DMS79 (cell line): ENCODE measurements at regions not wholly inside any gene's neighbourhood (a gene's known extent, or its start where the extent isn't known, plus 50 kb on each side); places are given as distances from the start of the nearest gene placed in this dataset.
A peak's percentile ranks its signal among the peaks of the same experiment; 100 is the strongest.
"Not testable (repeated sequence)": the region's sequence is repeated elsewhere in the genome, so short reads cannot be mapped to it uniquely, and the experiment has no call there.

ENCODE experiments used
- DNase-seq: peaks from one replicate; lab custom pipeline; 2025; lab: John Stamatoyannopoulos, UW

GRCh38 chr7:136116186-136116585 is 139.0 kb upstream of the MTPN start:
- DNase-seq: no peak

- DNase-seq: no peak
These were observed 138.0 kb upstream of the MTPN start for GRCh38 chr7:136114966-136115762.

DNA sequence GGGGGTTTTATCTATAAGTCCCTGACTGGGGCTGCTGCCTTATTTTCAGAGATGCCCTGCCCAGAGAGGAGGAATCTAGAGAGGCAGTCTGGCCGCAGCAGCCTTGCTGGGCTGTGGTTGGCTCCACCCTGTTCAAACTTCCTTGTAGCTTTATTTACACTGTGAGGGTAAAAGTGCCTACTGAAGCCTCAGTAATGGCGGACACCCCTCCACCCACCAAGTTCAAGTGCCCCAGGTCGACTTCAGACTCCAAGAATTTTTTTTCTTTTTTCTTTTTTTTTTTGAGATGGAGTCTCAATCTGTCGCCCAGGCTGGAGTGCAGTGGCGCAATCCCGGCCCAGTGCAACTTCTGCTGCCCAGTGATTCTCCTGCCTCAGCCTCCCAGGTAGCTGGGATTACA is 137.3 kb upstream of the MTPN start:
- not testable (repeated sequence) for DNase-seq

GRCh38 chr7:136109037-136109436 is 131.9 kb upstream of the MTPN start:
- not testable (repeated sequence) for DNase-seq

DNA sequence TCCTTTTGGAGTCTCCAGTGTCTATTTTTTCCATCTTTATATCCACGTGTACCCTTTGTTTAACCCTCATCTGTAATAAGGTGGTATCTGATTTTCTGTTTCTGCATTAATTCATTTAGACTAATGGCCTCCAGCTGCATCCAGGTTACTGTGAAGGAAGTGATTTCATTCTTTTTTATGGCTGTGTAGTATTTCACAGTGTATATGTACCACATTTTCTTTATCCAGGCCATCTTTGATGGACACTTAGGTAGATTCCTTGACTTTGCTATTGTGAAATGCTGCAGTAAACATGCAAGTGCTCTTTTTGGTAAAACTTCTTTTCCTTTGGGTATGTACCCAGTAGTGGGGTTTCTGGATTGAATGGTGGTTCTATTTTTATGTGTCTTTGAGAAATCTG is 128.0 kb upstream of the MTPN start:
- DNase-seq: no peak

DNA sequence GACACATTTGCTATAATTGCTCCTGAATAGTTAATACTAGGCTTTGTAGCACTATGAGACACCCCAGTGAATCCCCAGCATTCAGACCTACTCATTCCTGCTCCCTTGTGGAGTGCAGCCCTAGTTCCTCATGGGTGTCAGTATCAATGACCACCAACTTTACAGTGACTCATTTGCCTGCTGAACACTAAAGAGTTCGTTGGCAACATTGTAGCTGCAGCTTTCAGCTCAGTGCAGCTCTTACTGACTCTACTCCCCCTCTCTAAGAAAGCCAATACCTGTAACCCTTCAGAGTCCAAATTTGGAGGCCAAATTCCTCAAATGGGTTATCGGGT is 127.1 kb upstream of the MTPN start:
- DNase-seq: no peak

DNA sequence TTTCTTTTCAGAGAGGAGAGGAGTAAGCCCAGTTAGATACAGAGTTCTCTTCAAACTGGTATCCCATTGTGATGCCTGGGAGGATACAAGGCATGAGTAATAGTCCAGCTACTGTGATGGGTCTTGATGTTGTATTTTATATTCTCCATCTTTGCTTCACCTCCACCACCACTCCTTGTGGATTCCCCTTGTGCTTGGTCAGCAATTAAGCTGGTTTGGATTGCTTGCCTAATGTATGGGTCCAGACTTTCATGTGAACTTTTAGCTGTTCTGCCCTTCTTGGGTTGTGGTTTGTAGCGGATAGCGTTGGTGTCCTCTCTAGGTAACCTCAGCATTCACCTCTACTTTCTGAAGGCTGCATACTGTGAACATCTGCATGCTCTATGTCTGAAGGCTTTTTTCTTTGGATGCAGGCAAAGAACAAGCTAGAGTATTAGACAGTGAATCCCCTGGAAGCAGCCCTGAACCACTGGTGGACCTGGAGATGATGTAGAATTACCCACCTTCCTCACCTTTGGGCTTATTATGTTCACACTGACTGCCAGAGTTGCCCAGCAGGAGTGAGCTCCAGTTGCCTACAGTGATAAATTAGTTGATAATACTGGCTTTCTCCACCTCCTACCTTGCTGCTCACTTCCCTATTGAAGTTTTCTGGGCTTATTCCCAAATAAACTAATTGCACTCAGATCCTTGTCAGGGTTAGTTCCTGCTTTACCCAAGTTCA is 126.5 kb upstream of the MTPN start:
- DNase-seq: no peak

DNA sequence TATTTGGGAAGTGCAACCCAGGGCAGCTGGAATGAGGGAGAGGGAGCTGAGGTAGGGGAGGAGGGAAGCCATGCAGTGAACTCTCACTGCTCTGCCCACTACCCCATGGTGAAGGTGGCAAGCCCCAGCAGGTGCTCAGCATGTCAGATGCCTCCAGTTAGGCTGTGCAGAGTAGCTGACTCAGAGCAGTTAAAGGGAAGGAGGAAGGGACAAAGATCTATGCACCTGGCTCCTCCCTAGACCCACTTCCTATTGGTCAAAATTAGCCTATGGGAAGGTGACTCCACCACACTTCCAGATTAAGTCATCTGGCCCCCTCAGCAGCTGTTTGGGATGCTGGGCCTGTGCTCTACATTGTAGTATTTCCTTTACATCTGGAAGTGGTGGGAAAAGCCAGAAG is 125.7 kb upstream of the MTPN start:
- no peak for DNase-seq

DNA sequence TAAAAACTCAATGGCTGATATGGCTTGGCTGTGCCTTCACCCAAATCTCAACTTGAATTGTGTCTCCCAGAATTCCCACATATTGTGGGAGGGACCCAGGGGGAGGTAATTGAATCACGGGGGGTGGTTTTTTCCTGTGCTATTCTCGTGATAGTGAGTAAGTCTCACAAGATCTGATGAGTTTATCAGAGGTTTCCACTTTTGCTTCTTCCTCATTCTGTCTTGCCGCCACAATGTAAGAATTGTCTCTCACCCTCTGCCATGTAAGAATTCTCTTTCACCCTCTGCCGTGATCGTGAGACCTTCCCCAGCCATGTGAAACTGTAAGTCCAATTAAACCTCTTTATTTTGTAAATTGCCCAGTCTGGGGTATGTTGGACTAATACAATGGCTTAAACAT is 115.6 kb upstream of the MTPN start:
- DNase-seq: not testable (repeated sequence)

GRCh38 chr7:136087881-136088280 is 110.7 kb upstream of the MTPN start:
- DNase-seq: no peak

DNA sequence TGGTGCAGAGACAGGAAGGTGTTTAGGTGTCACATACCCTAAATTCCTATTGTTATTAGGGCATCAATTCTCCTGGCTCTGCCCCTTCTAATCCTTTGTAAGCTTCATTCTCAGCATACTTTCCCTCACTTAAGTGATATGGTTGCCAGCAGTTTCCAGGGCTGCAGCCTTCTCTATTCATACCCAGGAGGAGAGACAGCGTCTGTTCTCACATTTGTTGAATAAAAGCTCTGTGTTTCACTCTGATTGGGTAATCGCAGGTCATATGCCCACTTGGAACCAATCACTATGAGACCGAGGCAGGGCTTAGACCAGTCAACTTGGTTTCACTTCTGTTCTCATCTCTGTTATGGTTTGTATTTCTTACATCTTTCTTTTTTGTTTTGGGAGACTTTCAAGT is 109.6 kb upstream of the MTPN start:
- no peak for DNase-seq

- DNase-seq: no peak
These were observed 102.8 kb upstream of the MTPN start for GRCh38 chr7:136079934-136080333.

GRCh38 chr7:136079478-136079892 is 102.3 kb upstream of the MTPN start:
- DNase-seq: no peak

DNA sequence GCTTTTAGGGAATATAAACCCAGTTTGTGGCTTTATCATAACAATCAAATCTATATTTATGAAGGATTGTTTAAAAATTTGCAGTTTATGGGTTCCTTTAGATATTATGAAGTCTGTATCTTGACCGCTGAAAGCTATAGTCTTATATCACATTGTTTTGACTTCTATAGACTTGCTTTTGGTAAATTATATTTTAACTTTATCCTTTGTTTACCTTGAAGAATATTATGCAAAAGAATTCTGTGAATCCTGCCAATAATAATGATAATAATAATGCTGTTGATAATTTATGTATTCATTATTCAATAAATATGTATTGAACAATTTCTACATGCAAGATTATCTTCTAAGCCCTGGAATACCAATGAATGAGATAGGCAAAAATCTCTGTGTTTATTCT is 101.9 kb upstream of the MTPN start:
- no peak for DNase-seq

GRCh38 chr7:136078630-136079029 is 101.5 kb upstream of the MTPN start:
- DNase-seq: no peak

GRCh38 chr7:136076954-136077353 is 99.8 kb upstream of the MTPN start:
- no peak for DNase-seq

DNA sequence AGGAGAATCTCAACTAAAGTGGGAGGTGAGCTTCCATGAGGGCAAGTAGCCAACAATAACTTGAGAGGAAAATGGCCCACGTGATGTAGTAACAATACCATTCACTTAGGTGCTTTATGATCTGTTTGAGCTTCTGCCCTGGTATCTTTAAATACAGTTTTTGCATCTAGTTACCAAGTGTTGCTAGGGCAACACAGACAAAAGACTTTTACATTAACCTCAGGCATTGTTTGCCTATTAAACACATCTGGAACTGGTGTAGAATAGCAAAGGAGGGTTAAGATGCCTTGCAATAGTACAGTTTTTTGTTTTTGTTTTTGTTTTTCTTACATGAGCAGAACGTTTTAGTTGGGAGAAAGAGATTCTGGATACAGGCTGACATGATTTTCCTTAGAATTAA is 97.7 kb upstream of the MTPN start:
- DNase-seq: peak; percentile 38

DNA sequence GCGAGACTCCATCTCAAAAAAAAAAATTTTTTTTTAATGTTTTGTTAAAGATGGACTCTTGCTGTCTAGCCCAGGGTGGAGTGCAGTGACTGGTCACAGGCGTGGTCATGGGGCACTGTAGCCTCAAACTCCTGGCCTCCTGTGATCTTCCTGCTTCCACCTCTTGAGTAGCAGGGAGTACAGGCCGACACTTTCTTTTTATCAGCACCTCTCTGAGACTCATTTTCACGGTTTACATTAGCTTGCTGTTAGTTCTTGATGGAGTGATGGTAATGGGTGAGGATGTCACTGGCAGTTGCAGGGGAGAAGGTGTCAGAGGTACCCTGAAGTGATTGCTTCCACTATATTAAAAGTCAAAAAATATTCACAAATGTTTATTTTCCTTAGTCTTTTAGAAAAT is 95.3 kb upstream of the MTPN start:
- DNase-seq: no peak

DNA sequence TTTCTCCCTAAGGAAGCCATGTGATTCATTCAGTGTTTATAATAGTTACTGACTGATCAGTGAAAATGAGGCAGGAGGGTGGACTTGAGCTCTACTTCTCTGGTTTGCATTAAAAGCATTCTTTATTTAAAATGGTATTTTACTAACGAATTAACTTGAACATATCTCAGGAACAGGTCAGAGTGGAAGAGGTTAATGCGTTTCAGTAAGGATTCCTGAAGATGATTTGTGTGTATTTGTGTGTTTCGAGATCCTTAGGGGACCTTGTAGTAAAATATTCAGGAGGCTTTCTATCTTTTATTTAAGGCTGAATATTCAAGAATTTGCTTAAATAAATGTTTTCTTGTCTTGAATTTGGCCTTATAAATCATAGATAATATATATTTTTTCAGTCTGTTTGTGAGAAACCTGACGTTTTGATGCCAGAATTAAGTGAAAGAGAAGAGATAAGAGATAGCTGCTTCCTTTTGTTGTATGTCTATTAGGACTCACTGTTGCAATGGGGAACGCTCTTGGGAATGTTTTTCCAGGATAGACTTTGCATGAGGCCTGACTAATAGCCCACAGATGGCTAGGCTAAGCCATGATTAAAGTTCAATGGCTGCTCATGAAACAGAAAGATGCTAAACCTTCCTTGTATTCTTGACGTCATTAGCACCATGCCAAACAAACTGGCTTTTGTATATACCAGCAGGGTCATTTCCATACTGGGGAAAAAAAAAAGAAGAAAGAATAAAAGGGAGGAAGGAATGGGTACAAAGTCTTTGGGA is 93.8 kb upstream of the MTPN start:
- no peak for DNase-seq

- no peak for DNase-seq
These were observed 92.8 kb upstream of the MTPN start for GRCh38 chr7:136069840-136070529.

DNA sequence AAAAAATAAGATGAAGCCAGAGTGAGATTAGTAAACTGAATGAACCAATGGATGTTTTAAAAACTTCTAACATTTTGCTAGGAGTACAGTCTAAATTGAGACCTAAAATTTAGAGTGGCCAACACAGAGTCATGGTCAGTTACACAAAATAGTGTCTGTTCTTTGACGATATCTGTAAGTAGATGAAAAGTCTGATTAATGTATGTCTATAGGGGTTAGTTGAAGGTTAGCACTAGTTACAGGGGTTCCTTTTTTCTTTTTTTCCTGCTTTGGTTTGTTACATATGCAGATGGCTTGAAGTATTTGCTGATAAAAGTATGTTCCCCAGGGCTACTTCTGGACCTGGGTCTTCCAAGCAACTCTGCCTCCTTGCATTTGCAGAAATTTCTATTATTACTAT is 90.1 kb upstream of the MTPN start:
- DNase-seq: no peak
